ENCODE measurements at regions not wholly inside any gene's neighbourhood (a gene's known extent, or its start where the extent isn't known, plus 50 kb on each side); places are given as distances from the start of the nearest gene placed in this dataset.

DNA sequence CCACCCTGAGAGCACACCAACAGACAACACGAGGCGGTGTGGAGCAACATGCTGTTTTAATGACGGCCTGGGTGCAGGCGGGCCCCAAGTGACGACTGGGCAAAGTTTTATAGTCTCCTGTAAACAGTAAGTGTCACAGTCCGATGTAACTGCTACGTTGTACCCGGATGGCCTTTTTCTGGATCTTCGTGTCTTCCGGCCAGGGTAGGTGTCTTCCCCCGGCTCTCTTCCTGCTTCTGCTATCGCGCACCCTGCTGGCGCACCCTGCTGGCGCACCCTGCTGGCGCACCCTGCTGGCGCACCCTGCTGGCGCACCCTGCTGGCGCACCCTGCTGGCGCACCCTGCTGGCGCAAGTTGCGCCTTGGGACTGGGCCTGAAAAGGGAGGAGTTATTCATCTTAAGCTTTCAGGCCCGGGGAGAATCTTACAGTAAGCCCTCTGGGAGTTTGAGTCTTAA, 143.0 kb upstream of the TARS1 start:
- no peaks in the 10 kb centered on the region for H3K27me3 ChIP-seq (ENCODE audit: control insufficient read depth, insufficient read depth, low read length)
- no peaks in the 10 kb centered on the region for H3K36me3 ChIP-seq (ENCODE audit: control insufficient read depth, insufficient read depth, low read length)
- H3K4me3 ChIP-seq (ENCODE audit: low read length) = no peak overlapping the region
- no peak overlapping the region for H3K9ac ChIP-seq (ENCODE audit: low read length)
- no peaks in the 10 kb centered on the region for H3K4me1 ChIP-seq (ENCODE audit: control insufficient read depth, insufficient read depth, low read length)
- H3K9me3 ChIP-seq (ENCODE audit: control insufficient read depth, low read length) = no peaks in the 10 kb centered on the region

DNA sequence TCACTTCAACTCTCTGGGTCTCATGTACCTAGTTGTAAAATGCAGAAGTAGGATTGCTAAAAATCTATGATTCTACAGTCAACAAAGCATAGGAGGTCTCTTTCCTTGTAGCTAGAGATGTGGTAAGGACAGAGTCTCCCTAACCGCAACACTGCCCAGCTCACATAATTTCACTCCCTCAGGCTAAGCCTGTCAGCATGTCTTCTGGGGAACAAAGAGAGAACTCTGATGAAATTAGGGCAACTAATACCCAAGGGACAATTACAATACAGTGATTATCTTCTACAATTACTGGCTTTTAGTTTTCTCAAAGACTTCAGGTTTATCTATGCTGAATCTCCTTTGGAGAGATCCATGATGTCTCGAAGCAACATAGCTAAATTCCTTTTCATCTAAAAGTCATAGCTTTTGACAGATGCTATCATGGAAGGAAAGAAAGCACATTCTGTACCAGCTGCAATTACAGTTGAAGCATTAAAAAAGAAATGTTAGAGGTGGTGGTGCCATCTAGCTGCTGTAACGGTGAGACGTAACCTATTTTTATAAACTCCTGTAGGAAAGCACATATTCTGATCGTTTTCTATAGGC, 141.1 kb upstream of the TARS1 start:
- Histone ChIP-seq H3K4me3 (ENCODE audit: low read length) (no peak overlapping the region), H3K27me3 (ENCODE audit: control insufficient read depth, insufficient read depth, low read length) (no peaks in the 10 kb centered on the region), H3K9me3 (ENCODE audit: control insufficient read depth, low read length) (no peaks in the 10 kb centered on the region), H3K4me1 (ENCODE audit: control insufficient read depth, insufficient read depth, low read length) (no peaks in the 10 kb centered on the region), H3K9ac (ENCODE audit: low read length) (no peak overlapping the region), H3K36me3 (ENCODE audit: control insufficient read depth, insufficient read depth, low read length) (no peaks in the 10 kb centered on the region)

DNA sequence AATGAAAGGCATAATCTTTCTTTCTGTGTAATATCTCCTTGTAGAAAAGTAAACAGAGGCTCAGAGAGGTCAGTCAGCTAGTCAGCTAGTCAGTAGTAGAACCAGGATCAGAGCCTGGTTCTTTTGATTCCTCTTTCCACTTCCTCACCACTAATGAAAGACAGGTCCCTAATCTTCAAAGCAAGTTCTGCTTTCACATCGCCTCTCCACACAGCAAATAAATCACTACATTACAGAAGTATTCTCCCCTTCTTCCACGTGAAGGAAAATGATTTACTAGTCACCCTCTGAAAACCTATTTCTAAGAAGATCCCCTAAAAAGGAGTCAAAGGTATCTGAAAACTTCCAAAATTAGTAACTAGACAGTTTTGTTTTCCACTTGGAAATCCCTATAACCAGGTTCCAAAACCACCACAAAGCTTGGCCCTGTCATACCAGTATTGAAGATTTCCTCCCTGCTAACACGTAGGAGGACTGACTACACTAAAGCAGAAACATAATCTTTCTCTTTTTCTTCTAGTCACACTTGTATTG, 140.5 kb upstream of the TARS1 start:
- no peak overlapping the region for H3K4me3 ChIP-seq (ENCODE audit: low read length)
- no peaks in the 10 kb centered on the region for H3K36me3 ChIP-seq (ENCODE audit: control insufficient read depth, insufficient read depth, low read length)
- no peak overlapping the region for H3K9ac ChIP-seq (ENCODE audit: low read length)
- H3K9me3 ChIP-seq (ENCODE audit: control insufficient read depth, low read length) = no peaks in the 10 kb centered on the region
- H3K27me3 ChIP-seq (ENCODE audit: control insufficient read depth, insufficient read depth, low read length) = no peaks in the 10 kb centered on the region
- no peaks in the 10 kb centered on the region for H3K4me1 ChIP-seq (ENCODE audit: control insufficient read depth, insufficient read depth, low read length)

DNA sequence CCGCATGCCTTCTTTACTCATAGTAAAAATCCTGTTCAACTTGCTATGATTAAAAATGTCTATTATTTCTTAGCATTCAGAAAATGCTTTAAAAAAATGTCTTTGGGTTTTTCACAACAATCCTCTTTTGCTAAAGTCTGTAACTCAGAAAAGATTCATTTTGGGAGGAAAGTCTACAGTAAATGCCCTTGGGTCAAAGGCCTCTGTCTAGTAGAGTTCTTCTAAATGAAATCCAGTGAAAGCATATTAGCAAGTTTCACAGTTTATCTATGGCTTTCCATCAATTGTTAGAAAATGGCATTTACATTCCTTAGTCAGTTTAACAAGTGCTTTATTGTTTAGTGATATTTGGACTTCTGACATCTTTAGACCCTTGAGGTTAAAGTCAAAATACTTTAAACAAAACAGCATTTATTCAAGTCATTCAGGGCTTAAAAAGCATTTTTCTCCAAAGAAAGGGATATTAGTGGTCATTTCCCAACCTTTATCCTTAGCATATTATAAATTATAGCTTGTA, 137.1 kb upstream of the TARS1 start:
- Histone ChIP-seq H3K36me3 (ENCODE audit: control insufficient read depth, insufficient read depth, low read length) (no peaks in the 10 kb centered on the region), H3K4me1 (ENCODE audit: control insufficient read depth, insufficient read depth, low read length) (no peaks in the 10 kb centered on the region), H3K27me3 (ENCODE audit: control insufficient read depth, insufficient read depth, low read length) (no peaks in the 10 kb centered on the region), H3K4me3 (ENCODE audit: low read length) (no peak overlapping the region), H3K9ac (ENCODE audit: low read length) (no peak overlapping the region), H3K9me3 (ENCODE audit: control insufficient read depth, low read length) (no peaks in the 10 kb centered on the region)

DNA sequence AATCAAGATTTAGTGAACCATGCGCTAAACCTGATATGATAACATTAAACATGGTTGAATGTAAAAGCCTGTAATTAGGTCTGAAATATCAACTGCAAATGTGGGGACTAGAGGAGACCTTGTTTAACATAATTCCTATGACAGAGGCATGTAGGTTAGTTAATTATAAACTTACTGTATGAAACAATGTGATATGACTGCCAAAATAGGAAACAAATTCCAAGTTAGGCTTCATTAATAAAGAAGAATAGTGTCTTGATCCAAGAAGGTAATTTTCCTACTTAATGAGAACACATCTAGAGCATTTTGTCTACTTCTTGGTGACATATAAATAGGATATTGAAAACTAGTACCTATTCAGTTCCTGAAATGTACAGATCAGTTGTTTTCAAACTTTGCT, 136.2 kb upstream of the TARS1 start:
- Histone ChIP-seq H3K9me3 (ENCODE audit: control insufficient read depth, low read length) (no peaks in the 10 kb centered on the region), H3K27me3 (ENCODE audit: control insufficient read depth, insufficient read depth, low read length) (no peaks in the 10 kb centered on the region), H3K36me3 (ENCODE audit: control insufficient read depth, insufficient read depth, low read length) (no peaks in the 10 kb centered on the region), H3K4me3 (ENCODE audit: low read length) (no peak overlapping the region), H3K9ac (ENCODE audit: low read length) (no peak overlapping the region), H3K4me1 (ENCODE audit: control insufficient read depth, insufficient read depth, low read length) (no peaks in the 10 kb centered on the region)

DNA sequence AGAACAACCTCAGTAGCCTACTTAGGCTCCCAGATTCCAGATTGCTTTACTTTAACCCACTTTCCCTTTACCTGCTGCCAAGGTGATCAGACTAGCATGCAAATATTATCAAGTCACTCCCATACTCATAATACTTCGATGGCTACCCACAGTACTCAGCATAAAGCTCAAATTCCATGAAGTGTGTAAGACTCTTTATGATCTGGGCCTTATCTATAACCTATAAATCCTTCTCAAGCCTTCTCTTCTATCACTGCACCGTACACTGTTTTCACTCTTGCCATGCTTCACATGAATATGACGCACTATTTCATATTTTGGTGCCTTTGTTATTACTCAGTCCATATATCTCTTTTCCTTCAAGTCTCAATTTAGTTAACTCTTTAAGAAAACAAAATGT, 135.2 kb upstream of the TARS1 start:
- no peak overlapping the region for H3K4me3 ChIP-seq (ENCODE audit: low read length)
- no peaks in the 10 kb centered on the region for H3K4me1 ChIP-seq (ENCODE audit: control insufficient read depth, insufficient read depth, low read length)
- no peak overlapping the region for H3K9ac ChIP-seq (ENCODE audit: low read length)
- no peaks in the 10 kb centered on the region for H3K36me3 ChIP-seq (ENCODE audit: control insufficient read depth, insufficient read depth, low read length)
- no peaks in the 10 kb centered on the region for H3K9me3 ChIP-seq (ENCODE audit: control insufficient read depth, low read length)
- H3K27me3 ChIP-seq (ENCODE audit: control insufficient read depth, insufficient read depth, low read length) = no peaks in the 10 kb centered on the region

DNA sequence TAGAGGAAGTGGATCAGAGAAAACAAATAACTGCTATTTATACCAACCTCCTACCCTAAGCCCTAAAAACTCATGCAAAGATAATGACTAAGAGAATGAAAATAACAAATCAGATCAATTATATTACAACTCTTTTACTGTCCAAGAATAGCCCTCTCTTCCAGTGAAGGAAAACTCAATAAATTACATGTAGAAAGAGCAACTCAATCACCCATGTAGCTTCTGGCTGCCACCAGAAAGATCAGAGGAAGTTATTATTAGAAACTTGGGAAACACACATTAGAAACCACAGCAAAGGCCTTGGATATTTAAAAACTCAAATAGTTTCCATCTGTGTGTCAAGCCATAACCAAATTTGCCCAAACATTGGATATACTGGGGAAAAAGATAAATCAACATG, 134.0 kb upstream of the TARS1 start:
- no peaks in the 10 kb centered on the region for H3K9me3 ChIP-seq (ENCODE audit: control insufficient read depth, low read length)
- H3K4me1 ChIP-seq (ENCODE audit: control insufficient read depth, insufficient read depth, low read length) = no peaks in the 10 kb centered on the region

DNA sequence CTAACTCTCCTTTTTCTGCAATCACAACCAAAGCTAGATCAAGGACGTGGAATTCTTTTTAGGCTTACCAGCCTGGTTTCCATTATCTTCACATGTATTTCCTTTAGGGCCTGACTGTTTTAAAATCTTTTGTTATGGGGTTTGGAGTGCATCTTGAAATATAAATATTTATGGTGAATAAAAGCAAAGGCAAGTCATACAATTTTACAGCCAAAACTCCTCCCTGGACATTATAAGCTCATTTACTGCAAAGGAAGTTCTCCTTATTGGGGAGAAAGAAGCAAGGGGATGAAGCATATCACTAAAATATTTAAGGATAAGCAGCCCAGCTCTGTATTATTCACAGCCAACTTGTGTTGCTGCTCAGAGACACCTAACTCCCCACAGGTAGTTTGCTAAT, 132.2 kb upstream of the TARS1 start:
- Histone ChIP-seq H3K4me3 (ENCODE audit: low read length) (no peak overlapping the region), H3K27me3 (ENCODE audit: control insufficient read depth, insufficient read depth, low read length) (no peaks in the 10 kb centered on the region), H3K36me3 (ENCODE audit: control insufficient read depth, insufficient read depth, low read length) (no peaks in the 10 kb centered on the region), H3K9me3 (ENCODE audit: control insufficient read depth, low read length) (no peaks in the 10 kb centered on the region), H3K4me1 (ENCODE audit: control insufficient read depth, insufficient read depth, low read length) (no peaks in the 10 kb centered on the region), H3K9ac (ENCODE audit: low read length) (no peak overlapping the region)

More for the DNA sequence above, 134.0 kb upstream of the TARS1 start:
- H3K9ac ChIP-seq (ENCODE audit: low read length) = no peak overlapping the region
- no peak overlapping the region for H3K4me3 ChIP-seq (ENCODE audit: low read length)
- H3K27me3 ChIP-seq (ENCODE audit: control insufficient read depth, insufficient read depth, low read length) = no peaks in the 10 kb centered on the region
- no peaks in the 10 kb centered on the region for H3K36me3 ChIP-seq (ENCODE audit: control insufficient read depth, insufficient read depth, low read length)

DNA sequence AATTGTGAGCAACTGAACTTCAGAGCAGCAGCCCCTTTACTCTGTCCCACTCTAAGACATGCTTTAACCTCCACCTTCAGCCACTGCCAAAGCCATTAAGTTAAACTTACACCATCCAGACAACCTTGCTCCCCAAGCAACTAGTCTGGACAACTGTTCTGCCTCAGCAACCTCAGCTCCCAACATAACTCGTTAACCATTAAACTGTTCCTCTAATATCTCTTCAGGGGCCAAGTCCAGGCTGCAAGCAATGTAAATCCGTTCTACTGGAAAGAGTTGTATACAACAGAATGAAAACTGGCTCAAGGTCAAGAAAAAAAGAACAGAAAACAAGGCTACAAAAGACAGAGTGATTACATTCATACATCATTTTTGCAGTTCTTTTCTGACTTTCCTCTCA, 131.7 kb upstream of the TARS1 start:
- Histone ChIP-seq H3K27me3 (ENCODE audit: control insufficient read depth, insufficient read depth, low read length) (no peaks in the 10 kb centered on the region), H3K36me3 (ENCODE audit: control insufficient read depth, insufficient read depth, low read length) (no peaks in the 10 kb centered on the region), H3K9me3 (ENCODE audit: control insufficient read depth, low read length) (no peaks in the 10 kb centered on the region), H3K4me3 (ENCODE audit: low read length) (no peak overlapping the region), H3K4me1 (ENCODE audit: control insufficient read depth, insufficient read depth, low read length) (no peaks in the 10 kb centered on the region), H3K9ac (ENCODE audit: low read length) (no peak overlapping the region)

DNA sequence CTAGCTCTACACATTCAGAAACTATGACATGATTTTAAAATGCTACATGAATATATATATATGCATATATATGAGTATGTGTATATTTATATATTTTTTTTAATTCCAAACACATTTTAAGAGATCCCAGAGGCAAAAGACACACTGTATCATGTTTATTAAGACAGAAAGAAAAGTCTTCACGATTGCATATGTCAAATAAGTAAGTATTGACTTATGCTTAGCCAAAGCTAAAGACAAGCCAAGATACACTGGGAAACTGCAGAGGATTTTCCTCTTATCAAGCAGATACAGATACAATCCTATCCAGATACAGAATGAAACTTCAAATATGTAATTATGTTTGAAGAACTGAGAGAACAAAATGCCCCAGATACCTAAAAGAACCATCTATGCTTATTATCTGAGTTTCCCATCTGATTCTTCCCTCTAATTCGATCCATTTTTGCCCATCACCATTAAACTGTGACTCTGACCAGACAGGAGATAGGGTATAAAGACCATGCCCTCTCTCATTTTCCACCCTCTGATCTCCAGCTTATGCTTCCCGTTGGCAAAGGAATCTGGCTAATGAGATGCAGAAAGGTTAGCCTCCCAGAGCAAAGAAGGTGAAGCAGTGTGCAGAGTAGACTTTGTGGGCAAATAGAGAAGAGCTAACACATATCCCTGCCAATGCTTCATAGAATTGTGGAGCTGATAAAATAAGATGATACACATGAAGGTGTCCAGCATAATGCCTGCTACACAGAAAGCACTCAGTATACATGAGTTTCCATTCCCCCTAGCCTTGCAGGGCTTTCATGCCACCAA, 131.0 kb upstream of the TARS1 start:
- H3K36me3 ChIP-seq (ENCODE audit: control insufficient read depth, insufficient read depth, low read length) = no peaks in the 10 kb centered on the region
- H3K4me1 ChIP-seq (ENCODE audit: control insufficient read depth, insufficient read depth, low read length) = no peaks in the 10 kb centered on the region
- H3K4me3 ChIP-seq (ENCODE audit: low read length) = no peak overlapping the region
- H3K9me3 ChIP-seq (ENCODE audit: control insufficient read depth, low read length) = no peaks in the 10 kb centered on the region
- no peak overlapping the region for H3K9ac ChIP-seq (ENCODE audit: low read length)
- no peaks in the 10 kb centered on the region for H3K27me3 ChIP-seq (ENCODE audit: control insufficient read depth, insufficient read depth, low read length)

DNA sequence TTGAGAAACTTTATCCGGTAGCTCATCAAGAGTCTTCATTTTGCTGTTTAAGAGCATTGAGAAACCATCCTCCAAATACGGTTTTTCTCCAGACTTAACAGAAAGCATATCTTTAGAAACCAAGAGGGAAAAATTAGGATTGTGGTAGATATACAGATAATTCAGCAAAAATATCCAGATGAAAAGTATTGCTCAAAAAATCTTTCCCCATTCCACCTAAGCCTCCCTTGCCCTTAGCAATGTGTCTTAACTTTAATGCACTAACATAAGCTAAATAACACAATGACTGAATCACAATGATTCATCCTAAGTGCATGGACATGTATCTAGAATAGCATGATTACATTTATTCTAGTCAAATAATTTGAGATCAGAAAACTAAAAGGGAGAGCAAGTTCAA, 130.3 kb upstream of the TARS1 start:
- no peaks in the 10 kb centered on the region for H3K27me3 ChIP-seq (ENCODE audit: control insufficient read depth, insufficient read depth, low read length)
- H3K9ac ChIP-seq (ENCODE audit: low read length) = no peak overlapping the region
- H3K9me3 ChIP-seq (ENCODE audit: control insufficient read depth, low read length) = no peaks in the 10 kb centered on the region
- no peaks in the 10 kb centered on the region for H3K36me3 ChIP-seq (ENCODE audit: control insufficient read depth, insufficient read depth, low read length)
- H3K4me3 ChIP-seq (ENCODE audit: low read length) = no peak overlapping the region
- H3K4me1 ChIP-seq (ENCODE audit: control insufficient read depth, insufficient read depth, low read length) = no peaks in the 10 kb centered on the region

DNA sequence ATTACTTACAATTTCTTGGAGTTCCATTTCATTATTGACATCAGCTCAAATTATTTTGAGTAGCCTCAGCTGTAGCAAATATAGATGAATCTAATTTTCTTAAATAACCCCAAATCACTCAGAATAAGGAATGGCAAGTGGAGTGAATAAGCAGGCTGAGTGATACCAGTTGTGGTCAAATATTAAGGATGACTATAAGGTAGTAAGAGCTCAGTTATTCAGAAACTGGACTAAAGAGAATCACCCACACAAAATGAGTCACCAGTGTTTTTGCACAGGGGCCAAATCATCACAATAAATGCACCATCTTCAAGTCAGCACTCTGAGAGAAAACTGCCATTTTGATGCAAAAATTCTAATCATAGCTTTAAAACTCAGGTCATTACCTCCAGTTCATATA, 128.9 kb upstream of the TARS1 start:
- no peaks in the 10 kb centered on the region for H3K9me3 ChIP-seq (ENCODE audit: control insufficient read depth, low read length)
- H3K36me3 ChIP-seq (ENCODE audit: control insufficient read depth, insufficient read depth, low read length) = no peaks in the 10 kb centered on the region
- no peak overlapping the region for H3K4me3 ChIP-seq (ENCODE audit: low read length)
- H3K9ac ChIP-seq (ENCODE audit: low read length) = no peak overlapping the region
- no peaks in the 10 kb centered on the region for H3K27me3 ChIP-seq (ENCODE audit: control insufficient read depth, insufficient read depth, low read length)
- no peaks in the 10 kb centered on the region for H3K4me1 ChIP-seq (ENCODE audit: control insufficient read depth, insufficient read depth, low read length)
